ENCODE measurements at regions not wholly inside any gene's neighbourhood (a gene's known extent, or its start where the extent isn't known, plus 50 kb on each side); places are given as distances from the start of the nearest gene placed in this dataset.
A peak's percentile ranks its signal among the peaks of the same experiment; 100 is the strongest.

DNA sequence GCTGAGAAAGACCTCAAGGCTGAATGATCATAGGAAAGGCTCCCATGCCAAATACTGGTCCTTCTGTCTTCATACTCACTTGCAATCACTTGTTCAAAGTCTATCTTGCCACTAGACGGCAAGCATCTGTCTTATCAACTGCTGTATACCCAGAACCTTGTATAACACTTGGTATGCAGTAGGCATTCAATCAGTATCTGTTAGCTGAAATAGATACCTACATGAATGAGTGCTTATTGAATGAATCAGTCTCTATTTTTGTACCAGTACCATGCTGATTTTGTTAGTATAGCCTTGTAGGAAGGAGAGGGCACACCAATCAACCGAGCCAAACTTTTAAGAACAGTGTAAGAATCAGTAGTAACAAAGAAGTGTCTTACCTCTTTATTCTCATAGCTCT is 80.6 kb downstream of the NIBAN1 start:
- H3K4me1 ChIP-seq (ENCODE audit: control insufficient read depth in 1 of 2, insufficient read depth in 2 of 2, low read length in 2 of 2): peaks cover 0 to 10% of the 10 kb centered on the region in 2 donors
- intact Hi-C loops (cut with DNase I): loop anchor here in 1 of 2 donors (5.0 kb wide), 1 partner anchor 66 kb away; no protein-coding TSS in a partner anchor
- no peak overlapping the region for H3K4me3 ChIP-seq (ENCODE audit: low read length in 2 of 2)
- ATAC-seq (ENCODE audit: low FRiP score): no peak
- H3K9me3 ChIP-seq (ENCODE audit: control insufficient read depth, low read length): no peaks in the 10 kb centered on the region
- peak overlapping the region in 1 of 2 donors; percentile 94 for H3K27ac ChIP-seq (ENCODE audit: low read depth in 1 of 2, low read length in 2 of 2)
- 42% methylated on average over 2 of the region's 2 CpGs for WGBS, 2 donors
- no peaks in the 10 kb centered on the region for H3K27me3 ChIP-seq (ENCODE audit: control insufficient read depth in 1 of 2, insufficient read depth in 2 of 2, low read length in 1 of 2)
- H3K36me3 ChIP-seq (ENCODE audit: control insufficient read depth in 1 of 2, insufficient read depth in 2 of 2, low read length in 1 of 2): peaks cover 0 to 2% of the 10 kb centered on the region in 2 donors
- DNase-seq: no peak

DNA sequence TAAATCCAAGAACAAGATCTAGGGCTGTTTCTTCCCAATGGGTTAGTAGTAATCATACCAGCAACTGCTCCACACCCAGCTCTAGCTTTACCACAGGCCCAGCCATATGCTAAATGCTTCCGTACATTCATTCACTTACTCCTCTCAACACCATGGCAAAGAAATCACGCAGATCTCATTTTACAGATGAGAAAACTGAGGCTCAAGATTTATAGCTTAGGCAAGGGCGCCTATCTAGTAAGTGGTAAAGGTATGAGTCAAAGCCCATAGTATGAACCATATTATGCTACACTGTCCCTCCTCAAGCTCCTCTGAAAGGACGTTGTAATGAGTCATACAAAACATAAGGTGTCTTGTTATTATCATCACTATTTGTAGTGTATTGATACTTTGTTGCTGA is 82.2 kb downstream of the NIBAN1 start:
- Histone ChIP-seq H3K4me3 (ENCODE audit: low read length in 2 of 2) (no peak overlapping the region), H3K27ac (ENCODE audit: low read depth in 1 of 2, low read length in 2 of 2) (peak overlapping the region in 1 of 2 donors; percentile 28), H3K4me1 (ENCODE audit: control insufficient read depth in 1 of 2, insufficient read depth in 2 of 2, low read length in 2 of 2) (peaks cover 3 to 19% of the 10 kb centered on the region in 2 donors), H3K27me3 (ENCODE audit: control insufficient read depth in 1 of 2, insufficient read depth in 2 of 2, low read length in 1 of 2) (no peaks in the 10 kb centered on the region), H3K9me3 (ENCODE audit: control insufficient read depth, low read length) (no peaks in the 10 kb centered on the region), H3K36me3 (ENCODE audit: control insufficient read depth in 1 of 2, insufficient read depth in 2 of 2, low read length in 1 of 2) (no peaks in the 10 kb centered on the region)
- 85 to 89% methylated on average over 4 of the region's 4 CpGs for WGBS, 2 donors
- ATAC-seq (ENCODE audit: low FRiP score) (no peak), DNase-seq (no peak)
- intact Hi-C loops (cut with DNase I): loop anchor here in 1 of 2 donors (5.0 kb wide), 1 partner anchor 65 kb away; no protein-coding TSS in a partner anchor

GRCh38 chr1:184891440-184891839 is 82.9 kb downstream of the NIBAN1 start:
- Histone ChIP-seq H3K4me1 (ENCODE audit: control insufficient read depth in 1 of 2, insufficient read depth in 2 of 2, low read length in 2 of 2) (peaks cover 3 to 19% of the 10 kb centered on the region in 2 donors), H3K27ac (ENCODE audit: low read depth in 1 of 2, low read length in 2 of 2) (peak overlapping the region; percentile 68 to 93), H3K27me3 (ENCODE audit: control insufficient read depth in 1 of 2, insufficient read depth in 2 of 2, low read length in 1 of 2) (no peaks in the 10 kb centered on the region), H3K36me3 (ENCODE audit: control insufficient read depth in 1 of 2, insufficient read depth in 2 of 2, low read length in 1 of 2) (no peaks in the 10 kb centered on the region), H3K4me3 (ENCODE audit: low read length in 2 of 2) (no peak overlapping the region), H3K9me3 (ENCODE audit: control insufficient read depth, low read length) (no peaks in the 10 kb centered on the region)
- DNase-seq (no peak), ATAC-seq (ENCODE audit: low FRiP score) (no peak)
- intact Hi-C loops (cut with DNase I): loop anchor here in 1 of 2 donors (5.0 kb wide), 1 partner anchor 64 kb away; no protein-coding TSS in a partner anchor

DNA sequence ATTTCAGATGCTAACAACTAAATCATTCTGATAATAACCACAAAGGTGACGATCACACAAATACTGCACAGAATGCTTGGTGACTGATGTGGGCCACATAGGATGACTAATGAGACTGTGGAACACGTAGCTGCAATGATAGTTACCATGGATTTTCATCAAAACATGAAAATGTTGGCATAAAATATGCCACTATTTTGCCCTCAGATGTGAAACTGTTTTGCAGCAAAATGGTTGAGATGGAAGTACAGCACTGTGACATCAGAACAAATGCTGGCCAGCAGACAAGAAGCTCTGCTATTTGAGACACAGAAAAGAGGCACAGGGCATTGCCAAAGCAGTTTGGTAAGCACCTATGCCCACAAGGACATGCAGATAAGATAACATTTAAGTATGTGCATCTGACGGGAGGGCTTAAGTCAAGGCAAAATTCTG is 83.8 kb downstream of the NIBAN1 start:
- peaks cover 3 to 19% of the 10 kb centered on the region in 2 donors for H3K4me1 ChIP-seq (ENCODE audit: control insufficient read depth in 1 of 2, insufficient read depth in 2 of 2, low read length in 2 of 2)
- peak overlapping the region; percentile 90 to 93 for H3K27ac ChIP-seq (ENCODE audit: low read depth in 1 of 2, low read length in 2 of 2)
- no peaks in the 10 kb centered on the region for H3K9me3 ChIP-seq (ENCODE audit: control insufficient read depth, low read length)
- intact Hi-C loops (cut with DNase I): loop anchor here in 1 of 2 donors (5.0 kb wide), 1 partner anchor 63 kb away; no protein-coding TSS in a partner anchor
- H3K4me3 ChIP-seq (ENCODE audit: low read length in 2 of 2): no peak overlapping the region
- H3K27me3 ChIP-seq (ENCODE audit: control insufficient read depth in 1 of 2, insufficient read depth in 2 of 2, low read length in 1 of 2): no peaks in the 10 kb centered on the region
- ATAC-seq (ENCODE audit: low FRiP score): peak; percentile 77
- 1 to 3% methylated on average over 3 of the region's 3 CpGs for WGBS, 2 donors
- DNase-seq: no peak
- H3K36me3 ChIP-seq (ENCODE audit: control insufficient read depth in 1 of 2, insufficient read depth in 2 of 2, low read length in 1 of 2): no peaks in the 10 kb centered on the region

GRCh38 chr1:184889902-184890301 is 84.4 kb downstream of the NIBAN1 start:
- Histone ChIP-seq H3K9me3 (ENCODE audit: control insufficient read depth, low read length) (no peaks in the 10 kb centered on the region), H3K27ac (ENCODE audit: low read depth in 1 of 2, low read length in 2 of 2) (peak overlapping the region; percentile 89 to 93), H3K4me1 (ENCODE audit: control insufficient read depth in 1 of 2, insufficient read depth in 2 of 2, low read length in 2 of 2) (peaks cover 3 to 19% of the 10 kb centered on the region in 2 donors), H3K36me3 (ENCODE audit: control insufficient read depth in 1 of 2, insufficient read depth in 2 of 2, low read length in 1 of 2) (no peaks in the 10 kb centered on the region), H3K4me3 (ENCODE audit: low read length in 2 of 2) (no peak overlapping the region), H3K27me3 (ENCODE audit: control insufficient read depth in 1 of 2, insufficient read depth in 2 of 2, low read length in 1 of 2) (no peaks in the 10 kb centered on the region)
- 10 to 13% methylated on average over 3 of the region's 3 CpGs for WGBS, 2 donors
- peak; percentile 30 for ATAC-seq (ENCODE audit: low FRiP score)
- DNase-seq: no peak
- intact Hi-C loops (cut with DNase I): loop anchor here in 1 of 2 donors (5.0 kb wide), 2 partner anchors 57 to 63 kb away; no protein-coding TSS in a partner anchor

DNA sequence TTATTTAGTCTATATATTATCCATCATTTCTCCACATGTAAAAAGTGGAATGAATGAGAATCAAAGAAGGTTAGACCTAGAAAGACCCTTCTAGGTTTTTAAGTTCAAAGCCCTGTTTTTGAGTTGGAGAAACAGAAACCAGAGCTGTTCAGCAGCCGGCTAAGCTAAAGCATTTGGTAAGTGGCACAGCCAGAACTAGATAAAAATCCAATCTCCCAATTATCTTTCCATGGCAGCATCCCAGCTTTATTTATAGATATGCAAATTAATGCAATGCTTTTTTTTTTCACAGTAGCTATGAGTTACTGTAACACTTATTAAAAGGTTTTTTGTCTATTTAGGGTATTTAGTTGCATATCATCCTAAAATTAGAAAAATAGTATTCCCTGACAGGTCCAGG is 85.1 kb downstream of the NIBAN1 start:
- no peaks in the 10 kb centered on the region for H3K27me3 ChIP-seq (ENCODE audit: control insufficient read depth in 1 of 2, insufficient read depth in 2 of 2, low read length in 1 of 2)
- H3K4me3 ChIP-seq (ENCODE audit: low read length in 2 of 2): no peak overlapping the region
- no peaks in the 10 kb centered on the region for H3K9me3 ChIP-seq (ENCODE audit: control insufficient read depth, low read length)
- ATAC-seq (ENCODE audit: low FRiP score) (no peak), DNase-seq (no peak)
- 14 to 15% methylated on average over 1 of the region's 1 CpG for WGBS, 2 donors
- H3K36me3 ChIP-seq (ENCODE audit: control insufficient read depth in 1 of 2, insufficient read depth in 2 of 2, low read length in 1 of 2): no peaks in the 10 kb centered on the region
- H3K27ac ChIP-seq (ENCODE audit: low read depth in 1 of 2, low read length in 2 of 2): peak overlapping the region; percentile 89 to 93
- intact Hi-C loops (cut with DNase I): loop anchor here in 1 of 2 donors (5.0 kb wide), 1 partner anchor 58 kb away; no protein-coding TSS in a partner anchor
- peaks cover 3 to 19% of the 10 kb centered on the region in 2 donors for H3K4me1 ChIP-seq (ENCODE audit: control insufficient read depth in 1 of 2, insufficient read depth in 2 of 2, low read length in 2 of 2)

- peaks cover 4 to 19% of the 10 kb centered on the region in 2 donors for H3K4me1 ChIP-seq (ENCODE audit: control insufficient read depth in 1 of 2, insufficient read depth in 2 of 2, low read length in 2 of 2)
- ATAC-seq (ENCODE audit: low FRiP score) (no peak), DNase-seq (no peak)
- H3K36me3 ChIP-seq (ENCODE audit: control insufficient read depth in 1 of 2, insufficient read depth in 2 of 2, low read length in 1 of 2): no peaks in the 10 kb centered on the region
- intact Hi-C loops (cut with DNase I): loop anchor here in 1 of 2 donors (5.0 kb wide), 1 partner anchor 59 kb away; no protein-coding TSS in a partner anchor
- no peak overlapping the region for H3K27ac ChIP-seq (ENCODE audit: low read depth in 1 of 2, low read length in 2 of 2)
- H3K4me3 ChIP-seq (ENCODE audit: low read length in 2 of 2): no peak overlapping the region
- no peaks in the 10 kb centered on the region for H3K9me3 ChIP-seq (ENCODE audit: control insufficient read depth, low read length)
- H3K27me3 ChIP-seq (ENCODE audit: control insufficient read depth in 1 of 2, insufficient read depth in 2 of 2, low read length in 1 of 2): no peaks in the 10 kb centered on the region
Observed at GRCh38 chr1:184888505-184888904, 85.8 kb downstream of the NIBAN1 start.

DNA sequence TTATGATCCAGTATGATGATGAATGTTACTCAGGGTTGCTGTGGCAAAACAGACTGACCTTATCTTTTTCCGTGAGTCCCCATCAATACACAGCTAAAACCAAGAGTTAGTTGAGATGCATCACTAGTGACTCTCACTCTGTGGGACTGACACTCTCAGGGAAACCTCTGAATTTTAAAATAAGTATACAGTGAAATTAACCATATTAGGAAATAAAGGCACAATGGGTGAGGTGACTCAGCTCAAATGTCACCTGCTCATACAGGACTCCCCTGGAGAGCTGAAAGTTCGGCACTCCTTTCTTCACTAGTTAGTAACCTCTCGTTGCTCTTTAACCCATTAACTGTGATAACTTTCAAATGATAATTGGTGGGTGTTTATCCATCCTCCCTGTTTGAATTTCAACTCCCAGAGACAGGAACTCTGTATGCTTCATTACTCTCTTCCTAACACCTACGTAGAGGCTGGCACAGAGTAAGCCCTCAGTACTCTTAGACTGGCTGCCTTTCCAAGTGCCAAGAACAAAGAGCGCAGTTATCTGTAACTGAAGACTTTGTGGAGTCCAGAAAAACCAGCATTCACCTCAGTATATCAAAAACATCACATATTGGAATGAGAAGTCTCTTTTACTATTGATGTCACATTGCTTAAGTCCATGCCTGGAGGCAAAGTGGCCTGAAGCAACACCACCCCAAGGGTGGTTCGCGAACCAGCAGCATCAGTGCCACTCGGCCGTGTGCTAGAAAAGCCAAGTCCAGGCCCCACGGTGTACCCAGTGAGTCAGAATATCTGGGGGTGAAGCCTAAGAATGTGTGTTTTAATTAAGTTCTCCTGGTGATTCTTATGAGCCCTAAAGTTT is 91.1 kb downstream of the NIBAN1 start:
- Histone ChIP-seq H3K27me3 (ENCODE audit: control insufficient read depth in 1 of 2, insufficient read depth in 2 of 2, low read length in 1 of 2) (no peaks in the 10 kb centered on the region), H3K4me3 (ENCODE audit: low read length in 2 of 2) (no peak overlapping the region), H3K36me3 (ENCODE audit: control insufficient read depth in 1 of 2, insufficient read depth in 2 of 2, low read length in 1 of 2) (no peaks in the 10 kb centered on the region), H3K4me1 (ENCODE audit: control insufficient read depth in 1 of 2, insufficient read depth in 2 of 2, low read length in 2 of 2) (peaks cover 9 to 19% of the 10 kb centered on the region in 2 donors), H3K9me3 (ENCODE audit: control insufficient read depth, low read length) (no peaks in the 10 kb centered on the region), H3K27ac (ENCODE audit: low read depth in 1 of 2, low read length in 2 of 2) (peak overlapping the region; percentile 84 to 97)
- whole genome bisulfite sequencing, 2 donors: 19 to 25% methylated on average over 10 of the region's 10 CpGs
- ATAC-seq (ENCODE audit: low FRiP score): peak; percentile 44
- DNase-seq: no peak
- intact Hi-C loops (cut with DNase I): loop anchor here (5.0 kb wide), 2 partner anchors 56 to 89 kb away; partner anchors contain the start of gene NIBAN1 (in 2 of the 2)

All from aorta (tissue), 5 donors.